ENCODE measurements at regions not wholly inside any gene's neighbourhood (a gene's known extent, or its start where the extent isn't known, plus 50 kb on each side); places are given as distances from the start of the nearest gene placed in this dataset.

DNA sequence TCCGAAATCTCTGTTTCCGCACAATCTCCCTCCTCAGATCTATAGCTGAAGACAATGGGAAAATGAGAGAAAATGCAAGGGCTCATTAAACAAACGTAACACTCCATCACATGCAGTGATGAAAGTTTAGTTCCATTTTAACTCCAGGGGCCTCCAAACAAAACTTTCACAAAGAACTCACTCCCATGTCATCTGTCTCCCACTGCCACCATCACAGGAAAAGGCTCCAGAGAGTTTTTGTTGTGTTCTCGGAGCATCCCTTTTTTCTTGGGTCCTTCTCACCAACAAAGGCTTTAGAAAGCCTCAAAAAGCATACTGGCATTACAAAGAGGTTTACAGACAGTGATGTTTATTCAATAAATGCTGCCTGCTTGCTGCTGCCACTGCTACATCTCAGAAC, 339.6 kb downstream of the TPBG start (continued):
- TF ChIP-seq KDM5A (IDR thresholded peaks at IDR 0.05) (no peak), POLR2AphosphoS2 (conservative IDR thresholded peaks at IDR 0.05; ENCODE audit: low read length) (no peak), PHF8 (IDR thresholded peaks at IDR 0.05; ENCODE audit: borderline replicate concordance, low read depth) (no peak)

GRCh38 chr6:82704045-82704444, 340.4 kb downstream of the TPBG start:
- CTCF ChIA-PET, result interaction anchor here (1.3 to 1.8 kb wide), 2 partner anchors 8 to 38 kb away, joined by 3 read pairs; no protein-coding TSS in a partner anchor
- H3K4me3 ChIP-seq, result no peak overlapping the region
- ATAC-seq (no peak), FAIRE-seq (no peak), DNase-seq (ENCODE audit: low read depth in 1 of 2, low spot score in 1 of 2) (no peak)
- POLR2A ChIA-PET, result no interaction called here
- no peak overlapping the region for H3K4me2 ChIP-seq
- H3K9me3 ChIP-seq, result no peaks in the 10 kb centered on the region
- TF ChIP-seq ESRRA (IDR thresholded peaks at IDR 0.05; ENCODE audit: borderline replicate concordance, low read length) (no peak), CHD2 (IDR thresholded peaks at IDR 0.05; ENCODE audit: low read length, partially characterized antibody) (no peak), HOXB13 (CRISPR knock-in tag; IDR thresholded peaks at IDR 0.05; ENCODE audit: low read depth) (no peak), HEYL (CRISPR knock-in tag; IDR thresholded peaks at IDR 0.05) (no peak), EHF (CRISPR knock-in tag; IDR thresholded peaks at IDR 0.05) (no peak), CBX2 (IDR thresholded peaks at IDR 0.05; ENCODE audit: borderline replicate concordance, low read depth) (no peak), FOSL2 (IDR thresholded peaks at IDR 0.05) (no peak), FOSL2 (CRISPR knock-in tag; IDR thresholded peaks at IDR 0.05) (peak; percentile 49; the same call in 1 of the 2 replicates), JUN (IDR thresholded peaks at IDR 0.05) (no peak), RFX5 (IDR thresholded peaks at IDR 0.05) (no peak), MAFK (IDR thresholded peaks at IDR 0.05; ENCODE audit: partially characterized antibody) (peak; percentile 76)
- TF ChIP-seq, protein P1, sequence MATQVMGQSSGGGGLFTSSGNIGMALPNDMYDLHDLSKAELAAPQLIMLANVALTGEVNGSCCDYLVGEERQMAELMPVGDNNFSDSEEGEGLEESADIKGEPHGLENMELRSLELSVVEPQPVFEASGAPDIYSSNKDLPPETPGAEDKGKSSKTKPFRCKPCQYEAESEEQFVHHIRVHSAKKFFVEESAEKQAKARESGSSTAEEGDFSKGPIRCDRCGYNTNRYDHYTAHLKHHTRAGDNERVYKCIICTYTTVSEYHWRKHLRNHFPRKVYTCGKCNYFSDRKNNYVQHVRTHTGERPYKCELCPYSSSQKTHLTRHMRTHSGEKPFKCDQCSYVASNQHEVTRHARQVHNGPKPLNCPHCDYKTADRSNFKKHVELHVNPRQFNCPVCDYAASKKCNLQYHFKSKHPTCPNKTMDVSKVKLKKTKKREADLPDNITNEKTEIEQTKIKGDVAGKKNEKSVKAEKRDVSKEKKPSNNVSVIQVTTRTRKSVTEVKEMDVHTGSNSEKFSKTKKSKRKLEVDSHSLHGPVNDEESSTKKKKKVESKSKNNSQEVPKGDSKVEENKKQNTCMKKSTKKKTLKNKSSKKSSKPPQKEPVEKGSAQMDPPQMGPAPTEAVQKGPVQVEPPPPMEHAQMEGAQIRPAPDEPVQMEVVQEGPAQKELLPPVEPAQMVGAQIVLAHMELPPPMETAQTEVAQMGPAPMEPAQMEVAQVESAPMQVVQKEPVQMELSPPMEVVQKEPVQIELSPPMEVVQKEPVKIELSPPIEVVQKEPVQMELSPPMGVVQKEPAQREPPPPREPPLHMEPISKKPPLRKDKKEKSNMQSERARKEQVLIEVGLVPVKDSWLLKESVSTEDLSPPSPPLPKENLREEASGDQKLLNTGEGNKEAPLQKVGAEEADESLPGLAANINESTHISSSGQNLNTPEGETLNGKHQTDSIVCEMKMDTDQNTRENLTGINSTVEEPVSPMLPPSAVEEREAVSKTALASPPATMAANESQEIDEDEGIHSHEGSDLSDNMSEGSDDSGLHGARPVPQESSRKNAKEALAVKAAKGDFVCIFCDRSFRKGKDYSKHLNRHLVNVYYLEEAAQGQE (IDR thresholded peaks at IDR 0.05), result no peak
- no peaks in the 10 kb centered on the region for H3K4me1 ChIP-seq
- WGBS (ENCODE audit: missing lambda C conversion rate), result 55% methylated on average over 1 of the region's 1 CpG
- no peak overlapping the region for H3K27ac ChIP-seq

DNA sequence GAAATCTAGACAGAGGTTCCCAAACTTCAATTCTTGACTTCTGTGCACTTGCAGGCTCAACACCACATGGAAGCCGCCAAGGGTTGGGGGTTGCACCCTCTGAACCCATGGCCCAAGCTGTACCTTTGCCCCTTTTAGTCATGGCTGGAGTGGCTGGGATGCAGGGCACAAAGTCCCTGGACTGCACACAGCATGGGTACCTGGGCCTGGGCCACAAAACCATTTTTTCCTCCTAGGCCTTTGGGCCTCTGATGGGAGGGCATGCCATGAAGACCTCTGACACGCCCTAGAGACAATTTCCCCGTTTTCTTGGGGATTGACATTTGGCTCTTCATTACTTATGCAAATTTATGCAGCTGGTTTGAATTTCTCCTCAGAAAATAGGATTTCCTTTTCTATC, 342.0 kb downstream of the TPBG start:
- TF ChIP-seq, protein P2, sequence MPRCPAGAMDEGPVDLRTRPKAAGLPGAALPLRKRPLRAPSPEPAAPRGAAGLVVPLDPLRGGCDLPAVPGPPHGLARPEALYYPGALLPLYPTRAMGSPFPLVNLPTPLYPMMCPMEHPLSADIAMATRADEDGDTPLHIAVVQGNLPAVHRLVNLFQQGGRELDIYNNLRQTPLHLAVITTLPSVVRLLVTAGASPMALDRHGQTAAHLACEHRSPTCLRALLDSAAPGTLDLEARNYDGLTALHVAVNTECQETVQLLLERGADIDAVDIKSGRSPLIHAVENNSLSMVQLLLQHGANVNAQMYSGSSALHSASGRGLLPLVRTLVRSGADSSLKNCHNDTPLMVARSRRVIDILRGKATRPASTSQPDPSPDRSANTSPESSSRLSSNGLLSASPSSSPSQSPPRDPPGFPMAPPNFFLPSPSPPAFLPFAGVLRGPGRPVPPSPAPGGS (IDR thresholded peaks at IDR 0.05), result no peak
- no peak for TF ChIP-seq RAD21 (conservative IDR thresholded peaks at IDR 0.05 in 1 of 2, IDR thresholded peaks at IDR 0.05 in 1 of 2)
- TF ChIP-seq GATA3 (IDR thresholded peaks at IDR 0.05; ENCODE audit: borderline replicate concordance), result no peak
- TF ChIP-seq, protein P3, sequence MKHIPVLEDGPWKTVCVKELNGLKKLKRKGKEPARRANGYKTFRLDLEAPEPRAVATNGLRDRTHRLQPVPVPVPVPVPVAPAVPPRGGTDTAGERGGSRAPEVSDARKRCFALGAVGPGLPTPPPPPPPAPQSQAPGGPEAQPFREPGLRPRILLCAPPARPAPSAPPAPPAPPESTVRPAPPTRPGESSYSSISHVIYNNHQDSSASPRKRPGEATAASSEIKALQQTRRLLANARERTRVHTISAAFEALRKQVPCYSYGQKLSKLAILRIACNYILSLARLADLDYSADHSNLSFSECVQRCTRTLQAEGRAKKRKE (CRISPR knock-in tag; IDR thresholded peaks at IDR 0.05; ENCODE audit: low read depth), result no peak
- TF ChIP-seq CHD4 (IDR thresholded peaks at IDR 0.05; ENCODE audit: borderline replicate concordance), result no peak
- TF ChIP-seq POLR2A (IDR thresholded peaks at IDR 0.05; ENCODE audit: low read length), result no peak
- no peak for TF ChIP-seq JUN (IDR thresholded peaks at IDR 0.05)
- TF ChIP-seq POLR2AphosphoS2 (conservative IDR thresholded peaks at IDR 0.05; ENCODE audit: low read length), result no peak
- Histone ChIP-seq H3K27ac (no peak overlapping the region), H3K4me2 (no peak overlapping the region), H3K4me1 (no peaks in the 10 kb centered on the region), H3K9me3 (no peaks in the 10 kb centered on the region), H3K4me3 (no peak overlapping the region)
- WGBS (ENCODE audit: missing lambda C conversion rate), result 13% methylated on average over 2 of the region's 3 CpGs
- ChIA-PET POLR2A (no interaction called here), CTCF (no interaction called here)
- no peak for FAIRE-seq
- no peak for ATAC-seq
- no peak for DNase-seq (ENCODE audit: low read depth in 1 of 2, low spot score in 1 of 2)
